Stimulated activated CD4-positive, alpha-beta T cell treated with anti-CD3 and anti-CD28 coated beads, Interleukin-2, amount 100 ng/mL, for 48 hours (primary cell): ENCODE measurements at regions not wholly inside any gene's neighbourhood (a gene's known extent, or its start where the extent isn't known, plus 50 kb on each side); places are given as distances from the start of the nearest gene placed in this dataset.

Source experiments
- DNase-seq, 2 donors: peaks; one replicate each; pipeline ENCODE4 v3.0.0-alpha.2; 2020

- no peak for DNase-seq
These were observed 102.8 kb upstream of the SEMA6D start for GRCh38 chr15:47614360-47615011.

- DNase-seq = no peak
These were observed 100.4 kb upstream of the SEMA6D start for GRCh38 chr15:47616876-47617275.

DNA sequence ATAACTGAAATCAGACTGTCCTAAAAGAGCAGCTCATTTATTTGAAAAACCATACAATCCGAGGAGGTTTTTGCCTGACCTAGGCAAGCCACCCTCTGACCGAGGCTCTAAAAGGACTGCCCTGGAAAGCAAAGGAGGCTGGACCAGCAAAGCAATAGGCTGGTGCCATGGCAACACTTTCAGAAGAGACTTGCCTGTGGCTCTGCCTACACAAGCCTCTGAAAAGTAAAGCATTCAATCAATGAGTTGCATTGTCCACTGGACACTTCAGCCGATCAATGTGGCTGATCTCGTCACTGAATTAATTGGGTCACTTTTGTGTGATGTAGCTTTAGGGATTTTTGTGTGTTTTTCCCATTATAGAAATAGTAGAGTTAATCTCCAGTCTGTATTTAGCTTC lies 99.1 kb upstream of the SEMA6D start:
- DNase-seq = no peak

- no peak for DNase-seq
These were observed 96.2 kb upstream of the SEMA6D start for GRCh38 chr15:47620960-47621681.

GRCh38 chr15:47622055-47622454 lies 95.2 kb upstream of the SEMA6D start:
- DNase-seq = no peak

GRCh38 chr15:47624503-47624902 lies 92.8 kb upstream of the SEMA6D start:
- DNase-seq = no peak

- DNase-seq = no peak
These were observed 78.3 kb upstream of the SEMA6D start for GRCh38 chr15:47639042-47639441.

DNA sequence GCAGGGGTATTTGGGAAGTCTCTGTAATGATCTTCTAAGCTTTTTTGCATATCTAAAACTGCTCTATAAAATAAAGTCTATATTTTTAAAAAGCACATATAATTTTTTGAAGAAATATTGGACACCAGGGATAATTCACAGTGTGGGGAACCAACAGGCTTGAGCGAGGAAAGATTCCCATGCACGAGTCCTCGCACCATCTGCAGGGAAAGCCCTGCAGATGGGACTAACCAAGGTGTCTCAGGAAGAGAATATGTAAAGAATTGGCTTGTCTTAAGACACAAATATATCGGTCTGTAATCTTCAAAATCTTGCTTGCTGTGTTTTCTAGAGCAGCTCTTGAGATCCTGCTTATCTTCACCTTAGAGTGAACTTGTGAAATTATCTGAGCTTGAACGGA lies 77.2 kb upstream of the SEMA6D start:
- no peak for DNase-seq

DNA sequence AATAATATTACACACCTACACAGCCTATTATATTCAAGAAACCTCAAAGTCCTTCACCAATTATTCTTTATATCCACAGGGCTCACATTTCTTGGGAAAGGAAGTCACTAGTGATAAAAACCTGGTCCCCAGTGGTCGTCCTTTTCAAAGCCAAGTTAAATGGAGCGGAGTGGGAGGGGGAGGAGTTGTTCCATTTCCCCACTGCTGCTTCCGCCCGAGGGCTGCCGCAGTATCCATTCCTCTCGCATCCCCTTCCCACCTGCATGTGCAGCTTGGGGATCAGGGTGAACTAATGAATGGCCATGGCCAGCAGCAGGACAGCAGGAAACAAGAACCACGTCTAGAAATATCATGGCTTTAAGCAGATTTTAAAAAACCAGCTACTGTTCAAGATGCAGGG lies 76.4 kb upstream of the SEMA6D start:
- DNase-seq = no peak

DNA sequence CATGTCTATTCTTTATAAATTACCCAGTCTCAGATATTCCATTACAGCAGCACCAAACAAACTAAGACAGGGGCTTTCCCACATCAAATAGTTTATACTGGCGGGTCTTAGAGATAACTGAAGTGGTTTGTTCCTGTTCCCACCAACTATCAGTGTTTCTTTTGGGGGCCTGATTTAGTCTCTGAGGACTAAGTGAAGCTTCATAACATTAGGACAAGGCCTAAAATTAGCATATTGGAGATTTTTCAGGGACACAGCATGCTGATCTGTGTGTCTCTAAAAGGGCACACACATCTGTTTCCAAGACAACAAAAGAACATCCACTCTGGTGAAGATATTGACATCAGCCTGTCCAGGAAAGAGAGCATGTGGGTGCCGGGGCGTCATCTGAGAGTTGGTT lies 72.6 kb upstream of the SEMA6D start:
- DNase-seq = no peak

DNA sequence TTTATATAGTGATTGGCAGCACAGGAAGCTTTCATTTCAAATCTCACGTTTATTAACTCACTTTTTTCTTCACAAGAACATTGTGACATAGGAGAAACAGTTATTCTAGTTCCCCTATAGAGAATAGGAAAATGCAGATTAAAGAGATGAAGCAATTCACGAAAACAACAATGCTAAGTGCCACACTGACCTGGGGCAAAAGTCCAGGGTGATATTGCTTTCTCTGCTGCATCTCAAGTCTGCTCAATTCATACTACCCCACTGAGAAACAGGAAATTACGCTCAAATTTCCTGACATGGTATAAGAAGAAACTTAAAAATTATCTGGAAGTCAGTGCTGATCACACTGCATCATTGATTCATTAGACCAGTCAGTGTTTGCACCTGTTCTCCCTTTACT lies 66.7 kb upstream of the SEMA6D start:
- DNase-seq = no peak

GRCh38 chr15:47652328-47652727 lies 65.0 kb upstream of the SEMA6D start:
- DNase-seq = no peak

- no peak for DNase-seq
These were observed 64.5 kb upstream of the SEMA6D start for GRCh38 chr15:47652844-47653243.

DNA sequence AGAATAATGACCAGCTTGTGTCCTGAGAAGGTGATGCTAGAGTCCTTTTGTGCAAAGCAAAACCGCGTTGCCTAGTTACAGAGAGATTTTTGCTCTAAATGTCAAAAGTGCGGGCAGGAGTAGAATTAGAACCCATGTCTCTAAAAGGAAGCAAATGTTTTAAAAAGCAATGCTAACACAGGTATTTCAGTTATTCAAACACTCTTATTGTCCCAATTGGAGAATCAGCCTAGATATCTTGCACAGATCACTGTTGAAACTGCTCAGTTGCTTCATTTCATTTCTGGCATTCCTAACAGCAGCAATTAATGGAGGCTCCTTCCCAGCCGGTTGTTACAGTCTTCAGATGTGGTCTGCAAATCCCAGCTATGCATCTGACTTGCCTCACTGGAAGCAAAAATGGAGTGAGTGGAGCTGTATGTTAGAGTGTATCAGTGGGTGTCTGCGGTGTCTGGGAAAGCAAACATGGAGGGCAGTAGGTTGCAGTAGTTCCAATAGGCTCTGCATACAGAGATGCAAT lies 55.6 kb upstream of the SEMA6D start:
- DNase-seq = no peak

GRCh38 chr15:47663101-47663500 lies 54.2 kb upstream of the SEMA6D start:
- DNase-seq = no peak
